KOPT-K1 (cell line): ENCODE measurements at regions not wholly inside any gene's neighbourhood (a gene's known extent, or its start where the extent isn't known, plus 50 kb on each side); places are given as distances from the start of the nearest gene placed in this dataset.
"Not testable (repeated sequence)": the region's sequence is repeated elsewhere in the genome, so short reads cannot be mapped to it uniquely, and the experiment has no call there.

Experiments
- H3K27ac ChIP-seq: fragments of 200-600 bp; sonication (generic); 2 replicates; pipeline ENCODE4 v1.5.1; 2016; ENCODE audit warnings: antibody characterized with exemption, mild to moderate bottlenecking, low read depth, low read length; ENCODE audit not compliant: poor library complexity, severe bottlenecking
- H3K36me3 ChIP-seq: fragments of 200-600 bp; sonication (generic); 2 replicates; pipeline ENCODE4 v1.5.1; 2017; ENCODE audit warnings: antibody characterized with exemption, mild to moderate bottlenecking, low read length, moderate library complexity; ENCODE audit not compliant: insufficient read depth
- H3K9me3 ChIP-seq: fragments of 200-600 bp; sonication (generic); 2 replicates; pipeline ENCODE4 v1.5.1; 2017; ENCODE audit warnings: antibody characterized with exemption, low read length, mild to moderate bottlenecking; ENCODE audit not compliant: insufficient read depth, poor library complexity, severe bottlenecking

- Histone ChIP-seq H3K36me3 (no peaks in the 10 kb centered on the region), H3K27ac (no peak overlapping the region), H3K9me3 (peaks cover 14% of the 10 kb centered on the region)
Measured at GRCh38 chr13:50410921-50411746, 395.9 kb downstream of the KCNRG start.

- Histone ChIP-seq H3K36me3 (no peaks in the 10 kb centered on the region), H3K9me3 (peaks cover 14% of the 10 kb centered on the region), H3K27ac (no peak overlapping the region)
Measured at GRCh38 chr13:50412046-50412617, 396.9 kb downstream of the KCNRG start.

GRCh38 chr13:50414640-50415039 lies 399.4 kb downstream of the KCNRG start:
- peaks cover 14% of the 10 kb centered on the region for H3K9me3 ChIP-seq
- H3K36me3 ChIP-seq: no peaks in the 10 kb centered on the region
- H3K27ac ChIP-seq: no peak overlapping the region

- H3K9me3 ChIP-seq: peaks cover 14% of the 10 kb centered on the region
- no peaks in the 10 kb centered on the region for H3K36me3 ChIP-seq
- H3K27ac ChIP-seq: no peak overlapping the region
Measured at GRCh38 chr13:50415428-50415827, 400.2 kb downstream of the KCNRG start.

- no peaks in the 10 kb centered on the region for H3K36me3 ChIP-seq
- peaks cover 14% of the 10 kb centered on the region for H3K9me3 ChIP-seq
- H3K27ac ChIP-seq: no peak overlapping the region
Measured at GRCh38 chr13:50417597-50417996, 402.4 kb downstream of the KCNRG start.

GRCh38 chr13:50419331-50419865 lies 404.2 kb downstream of the KCNRG start:
- Histone ChIP-seq H3K9me3 (peaks cover 14% of the 10 kb centered on the region), H3K36me3 (no peaks in the 10 kb centered on the region), H3K27ac (no peak overlapping the region)

GRCh38 chr13:50419896-50420295 lies 404.7 kb downstream of the KCNRG start:
- Histone ChIP-seq H3K36me3 (no peaks in the 10 kb centered on the region), H3K27ac (no peak overlapping the region), H3K9me3 (peaks cover 9% of the 10 kb centered on the region)

GRCh38 chr13:50420718-50421472 lies 405.7 kb downstream of the KCNRG start:
- H3K36me3 ChIP-seq: no peaks in the 10 kb centered on the region
- no peaks in the 10 kb centered on the region for H3K9me3 ChIP-seq
- H3K27ac ChIP-seq: no peak overlapping the region

GRCh38 chr13:50421473-50422130 lies 406.4 kb downstream of the KCNRG start:
- Histone ChIP-seq H3K36me3 (no peaks in the 10 kb centered on the region), H3K27ac (no peak overlapping the region), H3K9me3 (no peaks in the 10 kb centered on the region)

- Histone ChIP-seq H3K9me3 (no peaks in the 10 kb centered on the region), H3K36me3 (no peaks in the 10 kb centered on the region), H3K27ac (no peak overlapping the region)
Measured at GRCh38 chr13:50422181-50423148, 407.2 kb downstream of the KCNRG start.

- Histone ChIP-seq H3K9me3 (no peaks in the 10 kb centered on the region), H3K27ac (no peak overlapping the region), H3K36me3 (no peaks in the 10 kb centered on the region)
Measured at GRCh38 chr13:50424993-50425392, 409.7 kb downstream of the KCNRG start.

GRCh38 chr13:50425772-50426171 lies 410.5 kb downstream of the KCNRG start:
- Histone ChIP-seq H3K9me3 (peaks cover 1% of the 10 kb centered on the region), H3K27ac (no peak overlapping the region), H3K36me3 (no peaks in the 10 kb centered on the region)

GRCh38 chr13:50426927-50427326 lies 411.7 kb downstream of the KCNRG start:
- no peaks in the 10 kb centered on the region for H3K36me3 ChIP-seq
- H3K27ac ChIP-seq: no peak overlapping the region
- H3K9me3 ChIP-seq: peaks cover 4% of the 10 kb centered on the region

GRCh38 chr13:50427511-50427910 lies 412.3 kb downstream of the KCNRG start:
- peak overlapping the region; percentile 47 for H3K27ac ChIP-seq
- H3K36me3 ChIP-seq, H3K9me3 ChIP-seq: not testable (repeated sequence)
